Activated CD8-positive, alpha-beta T cell treated with anti-CD3 and anti-CD28 coated beads for 36 hours (primary cell): ENCODE measurements at regions not wholly inside any gene's neighbourhood (a gene's known extent, or its start where the extent isn't known, plus 50 kb on each side); places are given as distances from the start of the nearest gene placed in this dataset.

Experiments used
- ATAC-seq: fragments of 200-7000 bp; cut with Tn5 transposase; one replicate; pipeline ENCODE4 v1.10.0; 2021; ENCODE audit warnings: mild to moderate bottlenecking, moderate library complexity
- CTCF ChIA-PET: fragments of 350-600 bp; sonication (Branson Sonifier 250); formaldehyde crosslinking; loops from one replicate; lab custom pipeline; 2021; ENCODE audit warnings: antibody characterized with exemption; lab: Charles Lee
- POLR2A ChIA-PET: fragments of 350-600 bp; sonication (Branson Sonifier 250); formaldehyde crosslinking; loops from one replicate; lab custom pipeline; 2021; ENCODE audit warnings: antibody characterized with exemption; lab: Charles Lee
- DNase-seq: peaks from one replicate; pipeline ENCODE4 v3.0.0-alpha.2; 2020
- H3K27ac Mint-ChIP-seq: one replicate; pipeline ENCODE4 v1.8.0; 2021; ENCODE audit warnings: mild to moderate bottlenecking, mixed read lengths
- H3K27me3 Mint-ChIP-seq: one replicate; pipeline ENCODE4 v1.8.0; 2021; ENCODE audit warnings: mixed read lengths
- H3K36me3 Mint-ChIP-seq: one replicate; pipeline ENCODE4 v1.8.0; 2021; ENCODE audit warnings: low read depth, mixed read lengths
- H3K4me1 Mint-ChIP-seq: one replicate; pipeline ENCODE4 v1.8.0; 2021; ENCODE audit warnings: low read depth, mixed read lengths
- H3K4me3 Mint-ChIP-seq: one replicate; pipeline ENCODE4 v1.8.0; 2021; ENCODE audit warnings: mild to moderate bottlenecking, moderate library complexity, mixed read lengths
- H3K9me3 Mint-ChIP-seq: one replicate; pipeline ENCODE4 v1.8.0; 2021; ENCODE audit warnings: mixed read lengths
- CTCF ChIP-seq: fragments of 200-600 bp; IDR thresholded peaks from one replicate; pipeline ENCODE4 v1.8.0; 2022; ENCODE audit warnings: antibody characterized with exemption, mild to moderate bottlenecking
- intact Hi-C: fragments of 100-400 bp; cut with micrococcal nuclease; formaldehyde crosslinking; loops from one replicate; pipeline ENCODE4 v1.10.0; 2022

GRCh38 chr4:170743633-170744032, 653.9 kb upstream of the AADAT start:
- no peak overlapping the region for H3K27ac Mint-ChIP-seq
- H3K36me3 Mint-ChIP-seq, result no peaks in the 10 kb centered on the region
- POLR2A ChIA-PET, result no interaction called here
- peaks cover 3% of the 10 kb centered on the region for H3K9me3 Mint-ChIP-seq
- CTCF ChIA-PET, result no interaction called here
- no peaks in the 10 kb centered on the region for H3K4me1 Mint-ChIP-seq
- intact Hi-C loops, result no loop called here
- no peak for DNase-seq
- no peak for ATAC-seq
- no peak overlapping the region for H3K4me3 Mint-ChIP-seq
- H3K27me3 Mint-ChIP-seq, result no peaks in the 10 kb centered on the region
- TF ChIP-seq CTCF, result no peak

- intact Hi-C loops, result no loop called here
- DNase-seq, result no peak
- ChIA-PET CTCF (no interaction called here), POLR2A (no interaction called here)
- no peaks in the 10 kb centered on the region for H3K27me3 Mint-ChIP-seq
- H3K4me1 Mint-ChIP-seq, result no peaks in the 10 kb centered on the region
- H3K36me3 Mint-ChIP-seq, result no peaks in the 10 kb centered on the region
- no peak overlapping the region for H3K4me3 Mint-ChIP-seq
- H3K9me3 Mint-ChIP-seq, result no peaks in the 10 kb centered on the region
- ATAC-seq, result no peak
- H3K27ac Mint-ChIP-seq, result no peak overlapping the region
- no peak for TF ChIP-seq CTCF
Measured at GRCh38 chr4:170741856-170742255, 652.1 kb upstream of the AADAT start.

GRCh38 chr4:170736710-170737109, 647.0 kb upstream of the AADAT start:
- Mint-ChIP-seq H3K27ac (no peak overlapping the region), H3K36me3 (no peaks in the 10 kb centered on the region), H3K4me1 (no peaks in the 10 kb centered on the region), H3K4me3 (no peak overlapping the region), H3K9me3 (no peaks in the 10 kb centered on the region), H3K27me3 (no peaks in the 10 kb centered on the region)
- ChIA-PET CTCF (no interaction called here), POLR2A (no interaction called here)
- DNase-seq (no peak), ATAC-seq (no peak)
- no peak for TF ChIP-seq CTCF
- intact Hi-C loops, result no loop called here

GRCh38 chr4:170729897-170730296, 640.1 kb upstream of the AADAT start:
- Mint-ChIP-seq H3K4me3 (no peak overlapping the region), H3K27ac (no peak overlapping the region), H3K4me1 (no peaks in the 10 kb centered on the region), H3K9me3 (no peaks in the 10 kb centered on the region), H3K27me3 (no peaks in the 10 kb centered on the region), H3K36me3 (no peaks in the 10 kb centered on the region)
- no peak for DNase-seq
- ChIA-PET POLR2A (no interaction called here), CTCF (no interaction called here)
- no peak for ATAC-seq
- no peak for TF ChIP-seq CTCF
- intact Hi-C loops, result no loop called here

- Mint-ChIP-seq H3K27ac (no peak overlapping the region), H3K27me3 (no peaks in the 10 kb centered on the region), H3K9me3 (no peaks in the 10 kb centered on the region), H3K36me3 (no peaks in the 10 kb centered on the region), H3K4me3 (no peak overlapping the region), H3K4me1 (no peaks in the 10 kb centered on the region)
- ChIA-PET CTCF (no interaction called here), POLR2A (no interaction called here)
- no peak for TF ChIP-seq CTCF
- DNase-seq (no peak), ATAC-seq (no peak)
- intact Hi-C loops, result no loop called here
Measured at GRCh38 chr4:170729236-170729635, 639.5 kb upstream of the AADAT start.
